Lung (tissue), 11 donors: ENCODE measurements at regions not wholly inside any gene's neighbourhood (a gene's known extent, or its start where the extent isn't known, plus 50 kb on each side); places are given as distances from the start of the nearest gene placed in this dataset.

Experiments
- ATAC-seq: fragments of 200-7000 bp; cut with Tn5 transposase; one replicate; pipeline ENCODE4 v1.9.1; 2020; ENCODE audit warnings: moderate number of reproducible peaks; ENCODE audit not compliant: insufficient read depth, low FRiP score
- DNase-seq, 3 donors: peaks; one replicate each; pipeline ENCODE4 v3.0.0-alpha.2; 2013 to 2017
- H3K27ac ChIP-seq, 2 donors: one replicate each; pipeline ENCODE4 v1.5.1; 2013; ENCODE audit warnings: mild to moderate bottlenecking in 2 of 2, moderate library complexity in 2 of 2, control low read depth in 1 of 2, inconsistent platforms in 1 of 2, low read depth in 1 of 2, low read length in 1 of 2
- H3K27me3 ChIP-seq, 3 donors: one replicate each; pipeline ENCODE4 v1.5.1; 2013; ENCODE audit warnings: low read length in 2 of 3; ENCODE audit not compliant: control insufficient read depth in 3 of 3, insufficient read depth in 3 of 3
- H3K36me3 ChIP-seq, 4 donors: one replicate each; pipeline ENCODE4 v1.5.1; 2013; ENCODE audit warnings: low read length in 4 of 4, mild to moderate bottlenecking in 1 of 4, moderate library complexity in 1 of 4; ENCODE audit not compliant: control insufficient read depth in 4 of 4, insufficient read depth in 4 of 4
- H3K4me1 ChIP-seq, 5 donors: one replicate each; pipeline ENCODE4 v1.5.1; 2013; ENCODE audit warnings: low read length in 5 of 5, mild to moderate bottlenecking in 2 of 5, moderate library complexity in 1 of 5; ENCODE audit not compliant: control insufficient read depth in 5 of 5, insufficient read depth in 5 of 5
- H3K4me3 ChIP-seq: one replicate; pipeline ENCODE4 v1.5.1; 2013; ENCODE audit warnings: mild to moderate bottlenecking, control low read depth, moderate library complexity
- H3K9ac ChIP-seq, 2 donors: one replicate each; pipeline ENCODE4 v1.5.1; 2013; ENCODE audit warnings: low read length in 2 of 2, control low read depth in 1 of 2; ENCODE audit not compliant: insufficient read depth in 1 of 2
- H3K9me3 ChIP-seq, 4 donors: one replicate each; pipeline ENCODE4 v1.5.1; 2013; ENCODE audit warnings: low read length in 3 of 4, mild to moderate bottlenecking in 1 of 4, moderate library complexity in 1 of 4; ENCODE audit not compliant: control insufficient read depth in 4 of 4, insufficient read depth in 3 of 4
- CTCF ChIP-seq: IDR thresholded peaks from 2 replicates; pipeline ENCODE4 v1.5.1; 2012; ENCODE audit warnings: mild to moderate bottlenecking; ENCODE audit errors: control extremely low read depth, extremely low read depth
- WGBS, 2 donors: extraction: QIAGEN DNeasy Blood & Tissue Kit; methylation state at CpG; one replicate each; pipeline ENCODE4 v1.1.7; 2013; 5-methylcytosine and 5-hydroxymethylcytosine counted together
- donor health status: control.
- donor health status: control.
- donor health status: Bipolar disorder and iron deficiency.
- donor health status: healthy.
- donor health status: DM: yes; HTN: yes; CAD: no.

- whole genome bisulfite sequencing, 2 donors = 92 to 94% methylated on average over 2 of the region's 2 CpGs
- DNase-seq (no peak), ATAC-seq (no peak)
- Histone ChIP-seq H3K9ac (no peak overlapping the region), H3K9me3 (peaks cover 0 to under 1% (median 0%) of the 10 kb centered on the region in 4 donors), H3K4me1 (peaks cover 0 to 3% (median 0%) of the 10 kb centered on the region in 5 donors), H3K4me3 (no peak overlapping the region), H3K27ac (no peak overlapping the region), H3K36me3 (no peaks in the 10 kb centered on the region), H3K27me3 (no peaks in the 10 kb centered on the region)
- no peak for TF ChIP-seq CTCF
Measured at GRCh38 chr5:5704352-5704751, 281.9 kb downstream of the ICE1 start.

GRCh38 chr5:5702934-5703333 is 280.5 kb downstream of the ICE1 start:
- H3K27ac ChIP-seq = no peak overlapping the region
- TF ChIP-seq CTCF = no peak

GRCh38 chr5:5700549-5700948 is 278.1 kb downstream of the ICE1 start:
- Histone ChIP-seq H3K4me1 (peaks cover 0 to 3% (median 0%) of the 10 kb centered on the region in 5 donors), H3K27ac (no peak overlapping the region), H3K9ac (no peak overlapping the region), H3K9me3 (peaks cover 0 to 3% (median 1%) of the 10 kb centered on the region in 4 donors), H3K27me3 (no peaks in the 10 kb centered on the region), H3K36me3 (no peaks in the 10 kb centered on the region), H3K4me3 (no peak overlapping the region)
- no peak for ATAC-seq
- TF ChIP-seq CTCF = no peak
- DNase-seq = no peak

More at GRCh38 chr5:5702934-5703333, 280.5 kb downstream of the ICE1 start:
- H3K27me3 ChIP-seq = no peaks in the 10 kb centered on the region
- ATAC-seq (no peak), DNase-seq (no peak)
- no peak overlapping the region for H3K9ac ChIP-seq
- peaks cover 0 to 3% (median 0%) of the 10 kb centered on the region in 5 donors for H3K4me1 ChIP-seq
- no peaks in the 10 kb centered on the region for H3K36me3 ChIP-seq
- no peak overlapping the region for H3K4me3 ChIP-seq
- 93 to 95% methylated on average over 7 of the region's 7 CpGs for WGBS, 2 donors
- peaks cover 0 to 2% (median 0%) of the 10 kb centered on the region in 4 donors for H3K9me3 ChIP-seq

GRCh38 chr5:5699062-5699461 is 276.6 kb downstream of the ICE1 start:
- no peak for TF ChIP-seq CTCF
- no peak overlapping the region for H3K27ac ChIP-seq
- H3K27me3 ChIP-seq = no peaks in the 10 kb centered on the region
- H3K36me3 ChIP-seq = no peaks in the 10 kb centered on the region
- WGBS, 2 donors = 88 to 89% methylated on average over 12 of the region's 12 CpGs
- H3K4me1 ChIP-seq = no peaks in the 10 kb centered on the region
- no peak overlapping the region for H3K9ac ChIP-seq
- no peak overlapping the region for H3K4me3 ChIP-seq
- peaks cover 0 to 4% (median 2%) of the 10 kb centered on the region in 4 donors for H3K9me3 ChIP-seq
- DNase-seq (no peak), ATAC-seq (no peak)
